ENCODE measurements at regions not wholly inside any gene's neighbourhood (a gene's known extent, or its start where the extent isn't known, plus 50 kb on each side); places are given as distances from the start of the nearest gene placed in this dataset.
"Not testable (repeated sequence)": the region's sequence is repeated elsewhere in the genome, so short reads cannot be mapped to it uniquely, and the experiment has no call there.

- H3K4me3 ChIP-seq (ENCODE audit: low read depth, low read length): no peak overlapping the region
- TF ChIP-seq CTCF (IDR thresholded peaks at IDR 0.05; ENCODE audit: control insufficient read depth, extremely low read depth, insufficient read depth): no peak
- DNase-seq (ENCODE audit: low read depth): no peak
These were observed 99.8 kb downstream of the TRIM69 start for GRCh38 chr15:44836094-44836493.

- not testable (repeated sequence) for H3K4me3 ChIP-seq (ENCODE audit: low read depth, low read length); DNase-seq (ENCODE audit: low read depth)
These were observed 102.6 kb downstream of the TRIM69 start for GRCh38 chr15:44838929-44839328.

- not testable (repeated sequence) for H3K4me3 ChIP-seq (ENCODE audit: low read depth, low read length); DNase-seq (ENCODE audit: low read depth)
These were observed 105.4 kb downstream of the TRIM69 start for GRCh38 chr15:44841762-44842161.

- H3K4me3 ChIP-seq (ENCODE audit: low read depth, low read length); DNase-seq (ENCODE audit: low read depth): not testable (repeated sequence)
These were observed 106.6 kb downstream of the TRIM69 start for GRCh38 chr15:44842883-44843282.

GRCh38 chr15:44844936-44845335 is 108.6 kb downstream of the TRIM69 start:
- H3K4me3 ChIP-seq (ENCODE audit: low read depth, low read length); DNase-seq (ENCODE audit: low read depth): not testable (repeated sequence)

GRCh38 chr15:44846156-44846555 is 109.8 kb downstream of the TRIM69 start:
- DNase-seq (ENCODE audit: low read depth); H3K4me3 ChIP-seq (ENCODE audit: low read depth, low read length): not testable (repeated sequence)

- not testable (repeated sequence) for H3K4me3 ChIP-seq (ENCODE audit: low read depth, low read length)
These were observed 108.9 kb upstream of the TERB2 start for GRCh38 chr15:44847555-44847954.

GRCh38 chr15:44848859-44849258 is 107.6 kb upstream of the TERB2 start:
- DNase-seq (ENCODE audit: low read depth); H3K4me3 ChIP-seq (ENCODE audit: low read depth, low read length): not testable (repeated sequence)
- peak; percentile 39 for TF ChIP-seq CTCF (IDR thresholded peaks at IDR 0.05; ENCODE audit: control insufficient read depth, extremely low read depth, insufficient read depth)

More at GRCh38 chr15:44847555-44847954, 108.9 kb upstream of the TERB2 start:
- DNase-seq (ENCODE audit: low read depth): not testable (repeated sequence)

- not testable (repeated sequence) for H3K4me3 ChIP-seq (ENCODE audit: low read depth, low read length)
- peak; percentile 21 for DNase-seq (ENCODE audit: low read depth)
These were observed 106.6 kb upstream of the TERB2 start for GRCh38 chr15:44849701-44850403.

- peak; percentile 74 for DNase-seq (ENCODE audit: low read depth)
- not testable (repeated sequence) for H3K4me3 ChIP-seq (ENCODE audit: low read depth, low read length)
- peak; percentile 98 for TF ChIP-seq CTCF (IDR thresholded peaks at IDR 0.05; ENCODE audit: control insufficient read depth, extremely low read depth, insufficient read depth)
These were observed 103.1 kb upstream of the TERB2 start for GRCh38 chr15:44853304-44853950.

- H3K4me3 ChIP-seq (ENCODE audit: low read depth, low read length); DNase-seq (ENCODE audit: low read depth): not testable (repeated sequence)
These were observed 101.8 kb upstream of the TERB2 start for GRCh38 chr15:44854696-44855095.

GRCh38 chr15:44856284-44856683 is 100.2 kb upstream of the TERB2 start:
- H3K4me3 ChIP-seq (ENCODE audit: low read depth, low read length); DNase-seq (ENCODE audit: low read depth): not testable (repeated sequence)

GRCh38 chr15:44857164-44857710 is 99.2 kb upstream of the TERB2 start:
- DNase-seq (ENCODE audit: low read depth); H3K4me3 ChIP-seq (ENCODE audit: low read depth, low read length): not testable (repeated sequence)

GRCh38 chr15:44859088-44859487 is 97.4 kb upstream of the TERB2 start:
- not testable (repeated sequence) for DNase-seq (ENCODE audit: low read depth); H3K4me3 ChIP-seq (ENCODE audit: low read depth, low read length)

GRCh38 chr15:44860168-44860567 is 96.3 kb upstream of the TERB2 start:
- H3K4me3 ChIP-seq (ENCODE audit: low read depth, low read length); DNase-seq (ENCODE audit: low read depth): not testable (repeated sequence)

Measured in LNCaP clone FGC (cell line).